Panc1 (cell line): ENCODE measurements at regions not wholly inside any gene's neighbourhood (a gene's known extent, or its start where the extent isn't known, plus 50 kb on each side); places are given as distances from the start of the nearest gene placed in this dataset.

Source experiments
- ATAC-seq: fragments of 200-7000 bp; cut with Tn5 transposase; 2 replicates; pipeline ENCODE4 v1.9.1; 2020; ENCODE audit warnings: mild to moderate bottlenecking, moderate library complexity
- BruUV-seq: library from RNA; stranded (reverse); fragments of 400-500 nt; replicated peaks from 2 replicates; lab custom pipeline; 2021; lab: Mats Ljungman, UMichigan
- CTCF ChIA-PET: fragments of 300-600 bp; sonication (Branson Sonifier 250); formaldehyde crosslinking; loops from one replicate; lab custom pipeline; 2022; ENCODE audit warnings: antibody characterized with exemption; lab: Charles Lee
- POLR2A ChIA-PET: fragments of 300-600 bp; sonication (Branson Sonifier 250); formaldehyde crosslinking; loops from one replicate; lab custom pipeline; 2022; ENCODE audit warnings: antibody characterized with exemption; lab: Charles Lee
- DNase-seq: peaks from one replicate; pipeline ENCODE4 v3.0.0-alpha.2; 2010; ENCODE audit warnings: low read depth, low spot score
- H3K27ac ChIP-seq: 2 replicates; pipeline ENCODE4 v1.5.1; 2011; ENCODE audit warnings: mild to moderate bottlenecking, low read length, inconsistent platforms
- H3K27me3 ChIP-seq: fragments of 200-500 bp; sonication (Bioruptor generic); 2 replicates; pipeline ENCODE4 v1.6.0; 2014; ENCODE audit warnings: low read length, inconsistent platforms; ENCODE audit not compliant: control insufficient read depth, insufficient read depth
- H3K36me3 ChIP-seq: fragments of 200-500 bp; sonication (Bioruptor generic); 2 replicates; pipeline ENCODE4 v1.5.1; 2014; ENCODE audit warnings: inconsistent platforms, mild to moderate bottlenecking, low read length, moderate library complexity; ENCODE audit not compliant: control insufficient read depth, insufficient read depth
- H3K4me1 ChIP-seq: 2 replicates; pipeline ENCODE4 v1.5.1; 2011; ENCODE audit warnings: inconsistent platforms, mild to moderate bottlenecking, low read length, moderate library complexity; ENCODE audit not compliant: control insufficient read depth, insufficient read depth
- H3K4me3 ChIP-seq, 2 experiments: 2 replicates each; pipeline ENCODE4 v1.5.1; 2011 to 2012; ENCODE audit warnings: low read depth in 2 of 2, low read length in 2 of 2, mild to moderate bottlenecking in 2 of 2, inconsistent platforms in 1 of 2, moderate library complexity in 1 of 2
- H3K9me3 ChIP-seq: fragments of 200-500 bp; sonication (Bioruptor generic); 2 replicates; pipeline ENCODE4 v1.5.1; 2014; ENCODE audit warnings: low read depth, mild to moderate bottlenecking, inconsistent platforms, low read length, moderate library complexity; ENCODE audit not compliant: control insufficient read depth, insufficient read depth
- POLR2AphosphoS5 ChIP-seq: IDR thresholded peaks from 2 replicates; pipeline ENCODE4 v1.6.1; 2012; ENCODE audit warnings: mild to moderate bottlenecking, low read depth, low read length, moderate library complexity
- SIN3A ChIP-seq: IDR thresholded peaks from 2 replicates; pipeline ENCODE4 v1.6.1; 2012; ENCODE audit warnings: low read depth, mild to moderate bottlenecking, low read length, moderate library complexity, borderline replicate concordance; ENCODE audit not compliant: insufficient read depth
- TCF7L2 ChIP-seq: IDR thresholded peaks from 2 replicates; pipeline ENCODE4 v1.6.1; 2011; ENCODE audit warnings: mild to moderate bottlenecking, low read depth, low read length, inconsistent platforms
- in situ Hi-C: cut with HindIII; loops from 2 replicates; pipeline ENCODE4 v1.10.0; 2016; ENCODE audit warnings: low sequenced_read_pairs, low pct_unique_long_range_greater_than_20kb
- intact Hi-C: fragments of 100-400 bp; cut with micrococcal nuclease; formaldehyde crosslinking; loops from one replicate; pipeline ENCODE4 v1.10.0; 2022; ENCODE audit not compliant: unreplicated experiment
- TF ChIP-seq, protein P1 (sequence below): fragments of 450-650 bp; IDR thresholded peaks from 2 replicates; pipeline ENCODE4 v1.5.1; 2017; ENCODE audit warnings: mild to moderate bottlenecking
- TF ChIP-seq, protein P2 (sequence below), 2 experiments: IDR thresholded peaks; 2 replicates each; pipeline ENCODE4 v1.6.1; 2011 to 2012; ENCODE audit warnings: low read depth in 2 of 2, control low read depth in 1 of 2, low read length in 1 of 2, mild to moderate bottlenecking in 1 of 2, moderate library complexity in 1 of 2; ENCODE audit not compliant: insufficient read depth in 1 of 2

DNA sequence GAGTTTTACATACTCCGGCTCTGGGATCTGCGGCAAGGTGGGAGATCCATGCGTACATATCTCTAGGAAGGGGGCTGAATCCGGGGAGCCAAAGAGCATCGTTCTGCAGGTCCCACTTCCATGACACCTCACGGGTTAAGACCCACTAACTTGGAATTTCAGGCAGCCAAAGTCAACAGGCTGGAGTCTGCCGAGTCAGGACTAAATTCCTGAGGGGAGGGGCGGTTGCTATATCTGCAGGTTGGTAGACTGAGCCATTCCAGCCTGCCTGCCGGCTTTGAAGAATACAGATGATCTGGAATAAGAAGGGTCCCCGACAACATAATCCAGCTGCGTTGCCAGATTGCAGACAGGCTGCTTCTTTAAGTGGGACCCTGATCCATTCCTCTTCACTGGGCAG, 65.4 kb upstream of the PEX5L start:
- ChIA-PET POLR2A (no interaction called here), CTCF (no interaction called here)
- TF ChIP-seq SIN3A (no peak), TCF7L2 (no peak), POLR2AphosphoS5 (no peak)
- TF ChIP-seq, protein P1, sequence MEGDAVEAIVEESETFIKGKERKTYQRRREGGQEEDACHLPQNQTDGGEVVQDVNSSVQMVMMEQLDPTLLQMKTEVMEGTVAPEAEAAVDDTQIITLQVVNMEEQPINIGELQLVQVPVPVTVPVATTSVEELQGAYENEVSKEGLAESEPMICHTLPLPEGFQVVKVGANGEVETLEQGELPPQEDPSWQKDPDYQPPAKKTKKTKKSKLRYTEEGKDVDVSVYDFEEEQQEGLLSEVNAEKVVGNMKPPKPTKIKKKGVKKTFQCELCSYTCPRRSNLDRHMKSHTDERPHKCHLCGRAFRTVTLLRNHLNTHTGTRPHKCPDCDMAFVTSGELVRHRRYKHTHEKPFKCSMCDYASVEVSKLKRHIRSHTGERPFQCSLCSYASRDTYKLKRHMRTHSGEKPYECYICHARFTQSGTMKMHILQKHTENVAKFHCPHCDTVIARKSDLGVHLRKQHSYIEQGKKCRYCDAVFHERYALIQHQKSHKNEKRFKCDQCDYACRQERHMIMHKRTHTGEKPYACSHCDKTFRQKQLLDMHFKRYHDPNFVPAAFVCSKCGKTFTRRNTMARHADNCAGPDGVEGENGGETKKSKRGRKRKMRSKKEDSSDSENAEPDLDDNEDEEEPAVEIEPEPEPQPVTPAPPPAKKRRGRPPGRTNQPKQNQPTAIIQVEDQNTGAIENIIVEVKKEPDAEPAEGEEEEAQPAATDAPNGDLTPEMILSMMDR = no peak
- TF ChIP-seq, protein P2, sequence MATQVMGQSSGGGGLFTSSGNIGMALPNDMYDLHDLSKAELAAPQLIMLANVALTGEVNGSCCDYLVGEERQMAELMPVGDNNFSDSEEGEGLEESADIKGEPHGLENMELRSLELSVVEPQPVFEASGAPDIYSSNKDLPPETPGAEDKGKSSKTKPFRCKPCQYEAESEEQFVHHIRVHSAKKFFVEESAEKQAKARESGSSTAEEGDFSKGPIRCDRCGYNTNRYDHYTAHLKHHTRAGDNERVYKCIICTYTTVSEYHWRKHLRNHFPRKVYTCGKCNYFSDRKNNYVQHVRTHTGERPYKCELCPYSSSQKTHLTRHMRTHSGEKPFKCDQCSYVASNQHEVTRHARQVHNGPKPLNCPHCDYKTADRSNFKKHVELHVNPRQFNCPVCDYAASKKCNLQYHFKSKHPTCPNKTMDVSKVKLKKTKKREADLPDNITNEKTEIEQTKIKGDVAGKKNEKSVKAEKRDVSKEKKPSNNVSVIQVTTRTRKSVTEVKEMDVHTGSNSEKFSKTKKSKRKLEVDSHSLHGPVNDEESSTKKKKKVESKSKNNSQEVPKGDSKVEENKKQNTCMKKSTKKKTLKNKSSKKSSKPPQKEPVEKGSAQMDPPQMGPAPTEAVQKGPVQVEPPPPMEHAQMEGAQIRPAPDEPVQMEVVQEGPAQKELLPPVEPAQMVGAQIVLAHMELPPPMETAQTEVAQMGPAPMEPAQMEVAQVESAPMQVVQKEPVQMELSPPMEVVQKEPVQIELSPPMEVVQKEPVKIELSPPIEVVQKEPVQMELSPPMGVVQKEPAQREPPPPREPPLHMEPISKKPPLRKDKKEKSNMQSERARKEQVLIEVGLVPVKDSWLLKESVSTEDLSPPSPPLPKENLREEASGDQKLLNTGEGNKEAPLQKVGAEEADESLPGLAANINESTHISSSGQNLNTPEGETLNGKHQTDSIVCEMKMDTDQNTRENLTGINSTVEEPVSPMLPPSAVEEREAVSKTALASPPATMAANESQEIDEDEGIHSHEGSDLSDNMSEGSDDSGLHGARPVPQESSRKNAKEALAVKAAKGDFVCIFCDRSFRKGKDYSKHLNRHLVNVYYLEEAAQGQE (IDR thresholded peaks at IDR 0.05; ENCODE audit: insufficient read depth in 1 of 2, low read depth in 2 of 2, low read length in 1 of 2) = no peak
- in situ Hi-C loops = no loop called here
- Histone ChIP-seq H3K27ac (no peak overlapping the region), H3K4me1 (no peaks in the 10 kb centered on the region), H3K36me3 (no peaks in the 10 kb centered on the region), H3K4me3 (no peak overlapping the region), H3K9me3 (no peaks in the 10 kb centered on the region), H3K27me3 (no peaks in the 10 kb centered on the region)
- ATAC-seq (no peak), DNase-seq (no peak)
- no TSS peak for BruUV-seq
- intact Hi-C loops = no loop called here

DNA sequence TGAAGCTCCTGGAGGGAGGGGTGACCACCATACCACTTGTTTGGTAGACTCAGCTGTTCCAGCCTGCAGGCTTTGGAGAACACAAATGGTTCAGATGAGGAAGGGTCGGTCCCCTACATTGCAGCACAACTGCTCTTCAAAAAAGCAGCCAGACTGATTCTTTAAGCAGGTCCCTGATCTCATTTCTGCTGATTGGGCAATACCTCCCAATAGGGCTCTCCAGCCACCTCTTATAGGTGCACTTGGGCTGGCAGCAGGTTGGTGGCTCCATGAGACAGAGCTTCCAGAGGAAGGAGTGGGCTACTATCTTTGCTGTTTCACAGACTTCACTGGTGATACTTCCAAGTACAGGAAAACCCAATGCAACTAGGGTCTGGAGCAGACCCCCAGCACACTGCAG, 65.9 kb upstream of the PEX5L start:
- Histone ChIP-seq H3K4me1 (no peaks in the 10 kb centered on the region), H3K27ac (no peak overlapping the region), H3K27me3 (no peaks in the 10 kb centered on the region), H3K4me3 (no peak overlapping the region), H3K36me3 (no peaks in the 10 kb centered on the region), H3K9me3 (no peaks in the 10 kb centered on the region)
- intact Hi-C loops (no loop called here), in situ Hi-C loops (no loop called here)
- CTCF ChIA-PET = no interaction called here
- POLR2A ChIA-PET = no interaction called here
- TF ChIP-seq POLR2AphosphoS5 (no peak), SIN3A (no peak), TCF7L2 (no peak)
- TF ChIP-seq, protein P2 (IDR thresholded peaks at IDR 0.05; ENCODE audit: insufficient read depth in 1 of 2, low read depth in 2 of 2, low read length in 1 of 2) = no peak
- TF ChIP-seq, protein P1 = no peak
- DNase-seq = no peak
- no peak for ATAC-seq
- no TSS peak for BruUV-seq
